ENCODE measurements at regions not wholly inside any gene's neighbourhood (a gene's known extent, or its start where the extent isn't known, plus 50 kb on each side); places are given as distances from the start of the nearest gene placed in this dataset.

DNA sequence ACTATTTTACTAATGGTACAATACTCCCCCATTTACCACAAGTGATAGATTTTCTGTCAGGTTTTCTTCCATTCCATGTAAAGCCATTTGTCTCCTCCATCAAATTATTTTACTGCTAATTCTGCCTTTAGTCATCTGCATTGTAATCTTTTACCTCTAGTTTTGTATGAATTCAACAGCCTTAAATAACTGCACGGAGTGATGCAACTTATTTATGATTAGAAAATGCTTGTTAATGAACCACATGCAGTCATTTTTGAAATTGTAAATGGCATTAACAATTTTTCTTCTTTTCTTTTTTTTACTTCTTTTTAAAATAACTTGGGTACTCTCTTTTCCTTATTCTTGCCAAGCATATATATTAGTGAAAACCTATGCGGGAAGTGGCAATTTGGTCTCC, 71.5 kb downstream of the RESF1 start:
- no peak overlapping the region for H3K27ac Mint-ChIP-seq
- peaks cover 13% of the 10 kb centered on the region for H3K4me1 Mint-ChIP-seq (ENCODE audit: low read depth)
- no peaks in the 10 kb centered on the region for H3K27me3 Mint-ChIP-seq (ENCODE audit: low read depth)
- no peaks in the 10 kb centered on the region for H3K9me3 Mint-ChIP-seq (ENCODE audit: insufficient read depth)
- H3K4me3 Mint-ChIP-seq = no peak overlapping the region
- DNase-seq = no peak
- CTCF ChIA-PET = interaction anchor here (1.8 kb wide), 1 partner anchor 30 kb away, joined by 5 read pairs; no protein-coding TSS in a partner anchor
- H3K36me3 Mint-ChIP-seq (ENCODE audit: low read depth) = no peaks in the 10 kb centered on the region
- ATAC-seq = no peak
- POLR2A ChIA-PET = no interaction called here

GRCh38 chr12:32031109-32031508, 71.9 kb downstream of the RESF1 start:
- Mint-ChIP-seq H3K4me3 (no peak overlapping the region), H3K36me3 (ENCODE audit: low read depth) (no peaks in the 10 kb centered on the region), H3K27ac (no peak overlapping the region), H3K27me3 (ENCODE audit: low read depth) (no peaks in the 10 kb centered on the region), H3K4me1 (ENCODE audit: low read depth) (peaks cover 9% of the 10 kb centered on the region), H3K9me3 (ENCODE audit: insufficient read depth) (no peaks in the 10 kb centered on the region)
- POLR2A ChIA-PET = no interaction called here
- ATAC-seq (peak; percentile 39), DNase-seq (no peak)
- CTCF ChIA-PET = interaction anchor here (1.8 kb wide), 1 partner anchor 29 kb away, joined by 5 read pairs; no protein-coding TSS in a partner anchor

DNA sequence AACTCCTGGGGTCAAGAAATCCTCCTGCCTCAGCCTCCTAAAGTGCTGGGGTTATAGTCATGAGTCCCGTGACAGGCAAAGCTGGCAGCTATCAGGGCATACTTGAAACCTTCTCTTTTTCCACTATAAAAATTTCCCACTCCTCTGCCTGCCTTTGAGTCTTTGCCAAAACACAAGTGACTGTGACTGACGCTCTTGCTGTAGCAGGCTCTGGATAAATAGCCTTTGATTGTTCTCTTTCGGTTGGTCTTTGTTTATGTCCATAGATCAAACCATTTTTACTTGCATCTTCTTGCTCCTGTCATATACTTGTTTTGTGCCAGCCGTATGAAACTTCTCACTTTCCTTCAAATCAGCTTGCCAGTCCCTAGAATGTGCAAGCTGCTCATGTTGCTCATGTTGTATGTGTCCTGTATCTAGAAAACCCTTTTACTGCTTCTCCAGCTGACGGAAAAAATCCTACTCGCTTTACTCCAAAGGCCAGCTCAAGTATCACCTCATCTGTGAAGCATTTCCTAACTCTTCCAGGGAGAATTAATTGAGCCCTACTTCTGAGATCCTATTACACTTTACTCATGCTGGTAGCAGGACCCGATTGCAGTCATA, 73.1 kb downstream of the RESF1 start:
- DNase-seq (no peak), ATAC-seq (no peak)
- Mint-ChIP-seq H3K4me3 (no peak overlapping the region), H3K4me1 (ENCODE audit: low read depth) (no peaks in the 10 kb centered on the region), H3K27ac (no peak overlapping the region), H3K27me3 (ENCODE audit: low read depth) (no peaks in the 10 kb centered on the region), H3K36me3 (ENCODE audit: low read depth) (no peaks in the 10 kb centered on the region), H3K9me3 (ENCODE audit: insufficient read depth) (no peaks in the 10 kb centered on the region)
- CTCF ChIA-PET = interaction anchor here (0.9 kb wide), 1 partner anchor 350 kb away, joined by 3 read pairs; no protein-coding TSS in a partner anchor
- POLR2A ChIA-PET = no interaction called here

- H3K27ac Mint-ChIP-seq = no peak overlapping the region
- H3K4me3 Mint-ChIP-seq = no peak overlapping the region
- no peaks in the 10 kb centered on the region for H3K9me3 Mint-ChIP-seq (ENCODE audit: insufficient read depth)
- H3K27me3 Mint-ChIP-seq (ENCODE audit: low read depth) = no peaks in the 10 kb centered on the region
- ChIA-PET POLR2A (no interaction called here), CTCF (no interaction called here)
- DNase-seq (no peak), ATAC-seq (no peak)
- H3K36me3 Mint-ChIP-seq (ENCODE audit: low read depth) = no peaks in the 10 kb centered on the region
- no peaks in the 10 kb centered on the region for H3K4me1 Mint-ChIP-seq (ENCODE audit: low read depth)
These were observed 73.2 kb upstream of the BICD1 start for GRCh38 chr12:32033406-32033805.

GRCh38 chr12:32034045-32034444, 72.6 kb upstream of the BICD1 start:
- no peaks in the 10 kb centered on the region for H3K4me1 Mint-ChIP-seq (ENCODE audit: low read depth)

GRCh38 chr12:32036477-32037263, 70.0 kb upstream of the BICD1 start:
- ChIA-PET POLR2A (no interaction called here), CTCF (interaction anchor here (1.0 to 1.4 kb wide), 3 partner anchors 24 to 384 kb away, joined by 3 to 4 read pairs (median 4); no protein-coding TSS in a partner anchor)
- Mint-ChIP-seq H3K4me3 (no peak overlapping the region), H3K4me1 (ENCODE audit: low read depth) (no peaks in the 10 kb centered on the region), H3K27me3 (ENCODE audit: low read depth) (no peaks in the 10 kb centered on the region), H3K36me3 (ENCODE audit: low read depth) (no peaks in the 10 kb centered on the region), H3K9me3 (ENCODE audit: insufficient read depth) (no peaks in the 10 kb centered on the region), H3K27ac (no peak overlapping the region)
- ATAC-seq (no peak), DNase-seq (no peak)

More at GRCh38 chr12:32034045-32034444, 72.6 kb upstream of the BICD1 start:
- ChIA-PET CTCF (no interaction called here), POLR2A (no interaction called here)
- Mint-ChIP-seq H3K27ac (no peak overlapping the region), H3K9me3 (ENCODE audit: insufficient read depth) (no peaks in the 10 kb centered on the region), H3K27me3 (ENCODE audit: low read depth) (no peaks in the 10 kb centered on the region), H3K4me3 (no peak overlapping the region), H3K36me3 (ENCODE audit: low read depth) (no peaks in the 10 kb centered on the region)
- ATAC-seq = no peak
- DNase-seq = no peak

GRCh38 chr12:32039347-32039746, 67.3 kb upstream of the BICD1 start:
- ATAC-seq = no peak
- CTCF ChIA-PET = interaction anchor here (0.8 to 0.9 kb wide), 2 partner anchors 9 to 21 kb away, joined by 3 to 4 read pairs; no protein-coding TSS in a partner anchor
- H3K4me3 Mint-ChIP-seq = no peak overlapping the region
- H3K9me3 Mint-ChIP-seq (ENCODE audit: insufficient read depth) = peaks cover 6% of the 10 kb centered on the region
- no peak for DNase-seq
- H3K27ac Mint-ChIP-seq = no peak overlapping the region
- H3K36me3 Mint-ChIP-seq (ENCODE audit: low read depth) = peaks cover 9% of the 10 kb centered on the region
- no peaks in the 10 kb centered on the region for H3K27me3 Mint-ChIP-seq (ENCODE audit: low read depth)
- H3K4me1 Mint-ChIP-seq (ENCODE audit: low read depth) = no peaks in the 10 kb centered on the region
- POLR2A ChIA-PET = no interaction called here

DNA sequence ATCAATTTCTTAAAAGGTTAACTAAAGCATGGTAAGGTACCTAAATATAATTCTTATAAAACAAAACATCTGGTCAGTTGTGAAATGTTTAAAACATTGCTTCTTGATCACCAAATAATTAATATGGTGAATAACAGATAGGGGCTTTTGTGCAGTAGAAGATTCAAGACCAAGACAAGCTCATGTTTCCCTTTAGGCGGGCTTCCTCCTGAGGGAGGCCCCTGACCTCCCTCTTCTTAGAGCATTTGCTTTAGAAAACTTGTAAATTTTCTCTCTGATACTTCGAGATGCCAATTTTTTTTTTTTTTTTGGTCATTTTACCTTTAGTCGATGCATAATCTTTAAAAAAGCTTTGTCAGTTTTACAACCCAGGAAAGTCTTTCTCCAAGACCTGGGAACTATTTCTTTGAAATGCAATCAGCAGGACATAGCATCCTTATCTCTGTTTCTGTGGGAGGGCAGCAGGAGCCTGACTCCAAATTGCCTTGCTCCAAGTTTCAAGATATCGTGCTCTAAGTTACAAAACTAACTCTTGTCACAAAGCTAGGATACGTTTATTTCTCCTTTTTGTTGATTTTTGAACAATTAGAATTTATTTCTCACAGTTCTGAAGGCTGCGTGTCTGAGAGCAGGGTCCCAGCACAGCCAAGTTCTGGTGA, 66.6 kb upstream of the BICD1 start:
- DNase-seq = no peak
- H3K27ac Mint-ChIP-seq = no peak overlapping the region
- peaks cover 11% of the 10 kb centered on the region for H3K9me3 Mint-ChIP-seq (ENCODE audit: insufficient read depth)
- ATAC-seq = no peak
- H3K4me1 Mint-ChIP-seq (ENCODE audit: low read depth) = no peaks in the 10 kb centered on the region
- CTCF ChIA-PET = interaction anchor here (0.8 to 0.9 kb wide), 2 partner anchors 9 to 20 kb away, joined by 3 to 4 read pairs; no protein-coding TSS in a partner anchor
- H3K36me3 Mint-ChIP-seq (ENCODE audit: low read depth) = peaks cover 11% of the 10 kb centered on the region
- POLR2A ChIA-PET = no interaction called here
- H3K4me3 Mint-ChIP-seq = no peak overlapping the region
- no peaks in the 10 kb centered on the region for H3K27me3 Mint-ChIP-seq (ENCODE audit: low read depth)

GRCh38 chr12:32043928-32044549, 62.6 kb upstream of the BICD1 start:
- Mint-ChIP-seq H3K27me3 (ENCODE audit: low read depth) (no peaks in the 10 kb centered on the region), H3K36me3 (ENCODE audit: low read depth) (peaks cover 16% of the 10 kb centered on the region), H3K27ac (no peak overlapping the region), H3K9me3 (ENCODE audit: insufficient read depth) (peaks cover 17% of the 10 kb centered on the region), H3K4me1 (ENCODE audit: low read depth) (peaks cover 11% of the 10 kb centered on the region), H3K4me3 (no peak overlapping the region)
- DNase-seq (no peak), ATAC-seq (no peak)
- ChIA-PET CTCF (no interaction called here), POLR2A (no interaction called here)

- peak; percentile 30 for ATAC-seq
- H3K9me3 Mint-ChIP-seq (ENCODE audit: insufficient read depth) = peaks cover 17% of the 10 kb centered on the region
- H3K36me3 Mint-ChIP-seq (ENCODE audit: low read depth) = peaks cover 16% of the 10 kb centered on the region
- H3K4me1 Mint-ChIP-seq (ENCODE audit: low read depth) = peaks cover 11% of the 10 kb centered on the region
- ChIA-PET POLR2A (no interaction called here), CTCF (interaction anchor here (1.3 kb wide), 1 partner anchor 13 kb away, joined by 4 read pairs; no protein-coding TSS in a partner anchor)
- H3K27me3 Mint-ChIP-seq (ENCODE audit: low read depth) = no peaks in the 10 kb centered on the region
- DNase-seq = no peak
- H3K4me3 Mint-ChIP-seq = no peak overlapping the region
- H3K27ac Mint-ChIP-seq = peak overlapping the region; percentile 53
These were observed 59.1 kb upstream of the BICD1 start for GRCh38 chr12:32047357-32048212.

DNA sequence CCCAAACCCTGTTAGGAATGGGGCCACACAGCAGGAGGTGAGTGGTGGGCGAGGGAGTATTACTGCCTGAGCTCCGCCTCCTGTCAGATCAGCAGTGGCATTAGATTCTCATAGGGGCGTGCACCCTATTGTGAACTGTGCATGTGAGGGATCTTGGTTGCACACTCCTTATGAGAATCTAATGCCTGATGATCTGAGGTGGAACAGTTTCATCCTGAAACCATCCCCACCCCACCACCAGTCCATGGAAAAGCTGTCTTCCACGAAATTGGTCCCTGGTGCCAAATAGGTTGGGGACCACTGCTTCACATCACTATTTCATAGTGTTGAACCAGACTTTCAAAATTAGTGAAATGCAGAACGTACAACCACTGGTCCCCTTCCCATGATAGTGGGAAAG, 57.9 kb upstream of the BICD1 start:
- Mint-ChIP-seq H3K27me3 (ENCODE audit: low read depth) (no peaks in the 10 kb centered on the region), H3K27ac (no peak overlapping the region), H3K4me3 (no peak overlapping the region), H3K36me3 (ENCODE audit: low read depth) (peaks cover 12% of the 10 kb centered on the region), H3K4me1 (ENCODE audit: low read depth) (peaks cover 11% of the 10 kb centered on the region), H3K9me3 (ENCODE audit: insufficient read depth) (peaks cover 16% of the 10 kb centered on the region)
- POLR2A ChIA-PET = no interaction called here
- DNase-seq (no peak), ATAC-seq (no peak)
- CTCF ChIA-PET = interaction anchor here (1.3 kb wide), 2 partner anchors 9 to 11 kb away, joined by 3 to 4 read pairs; no protein-coding TSS in a partner anchor

All from activated CD8-positive, alpha-beta T cell treated with anti-CD3 and anti-CD28 coated beads, Interleukin-2, amount 10 ng/mL, durations not matched to agents 7 days and 5 days (primary cell).